SK-N-MC (cell line): ENCODE measurements at regions not wholly inside any gene's neighbourhood (a gene's known extent, or its start where the extent isn't known, plus 50 kb on each side); places are given as distances from the start of the nearest gene placed in this dataset.
"Not testable (repeated sequence)": the region's sequence is repeated elsewhere in the genome, so short reads cannot be mapped to it uniquely, and the experiment has no call there.

ENCODE experiments used
- EZH2 ChIP-seq: fragments of 200-600 bp; sonication (generic); IDR thresholded peaks from one replicate; pipeline ENCODE4 v1.6.1; 2017; ENCODE audit warnings: antibody characterized with exemption
- FOXP2 ChIP-seq: optimal IDR thresholded peaks from 2 replicates; pipeline ENCODE3; 2011; ENCODE audit warnings: mild to moderate bottlenecking, moderate library complexity; ENCODE audit not compliant: insufficient read depth; ENCODE audit errors: extremely low read length, control extremely low read depth

DNA sequence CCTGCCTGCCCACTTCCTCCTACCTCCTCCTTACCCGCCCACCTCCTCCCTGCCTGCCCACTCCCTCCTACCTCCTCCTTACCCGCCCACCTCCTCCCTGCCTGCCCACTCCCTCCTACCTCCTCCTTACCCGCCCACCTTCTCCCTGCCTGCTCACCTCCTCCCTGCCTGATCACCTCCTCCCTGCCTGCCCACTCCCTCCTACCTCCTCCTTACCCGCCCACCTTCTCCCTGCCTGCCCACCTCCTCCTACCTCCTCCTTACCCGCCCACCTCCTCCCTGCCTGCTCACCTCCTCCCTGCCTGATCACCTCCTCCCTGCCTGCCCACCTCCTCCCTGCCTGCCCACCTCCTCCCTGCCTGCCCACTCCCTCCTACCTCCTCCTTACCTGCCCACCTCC is 72.0 kb downstream of the MATN1 start:
- TF ChIP-seq FOXP2, EZH2: not testable (repeated sequence)
